HUES48 (cell line): ENCODE measurements at regions not wholly inside any gene's neighbourhood (a gene's known extent, or its start where the extent isn't known, plus 50 kb on each side); places are given as distances from the start of the nearest gene placed in this dataset.

Experiments
- H3K27ac ChIP-seq: one replicate; pipeline ENCODE4 v1.7.0; 2013; ENCODE audit warnings: low read depth, low read length, inconsistent platforms
- H3K27me3 ChIP-seq: 2 replicates; pipeline ENCODE4 v1.6.1; 2013; ENCODE audit warnings: mild to moderate bottlenecking, low read length; ENCODE audit not compliant: control insufficient read depth, insufficient read depth
- H3K36me3 ChIP-seq: 2 replicates; pipeline ENCODE4 v1.6.1; 2013; ENCODE audit warnings: low read length; ENCODE audit not compliant: control insufficient read depth, insufficient read depth
- H3K4me1 ChIP-seq: 2 replicates; pipeline ENCODE4 v1.6.1; 2013; ENCODE audit warnings: mild to moderate bottlenecking, low read length; ENCODE audit not compliant: control insufficient read depth, insufficient read depth
- H3K4me3 ChIP-seq: 2 replicates; pipeline ENCODE4 v1.5.1; 2013; ENCODE audit warnings: mild to moderate bottlenecking, low read depth, low read length
- H3K9ac ChIP-seq: 2 replicates; pipeline ENCODE4 v1.6.1; 2013; ENCODE audit warnings: mild to moderate bottlenecking, low read depth, low read length, moderate library complexity
- H3K9me3 ChIP-seq: 2 replicates; pipeline ENCODE4 v1.6.1; 2013; ENCODE audit warnings: low read length; ENCODE audit not compliant: control insufficient read depth, insufficient read depth

GRCh38 chr12:128178565-128178964 lies 88.4 kb upstream of the TMEM132C start:
- Histone ChIP-seq H3K27ac (no peak overlapping the region), H3K9me3 (no peaks in the 10 kb centered on the region), H3K27me3 (no peaks in the 10 kb centered on the region)

GRCh38 chr12:128178966-128179365 lies 88.0 kb upstream of the TMEM132C start:
- no peak overlapping the region for H3K27ac ChIP-seq
- no peak overlapping the region for H3K4me3 ChIP-seq
- no peaks in the 10 kb centered on the region for H3K4me1 ChIP-seq
- no peaks in the 10 kb centered on the region for H3K9me3 ChIP-seq
- no peak overlapping the region for H3K9ac ChIP-seq
- no peaks in the 10 kb centered on the region for H3K27me3 ChIP-seq
- H3K36me3 ChIP-seq: no peaks in the 10 kb centered on the region

More at GRCh38 chr12:128178565-128178964, 88.4 kb upstream of the TMEM132C start:
- Histone ChIP-seq H3K4me1 (no peaks in the 10 kb centered on the region), H3K4me3 (no peak overlapping the region), H3K9ac (no peak overlapping the region), H3K36me3 (no peaks in the 10 kb centered on the region)

GRCh38 chr12:128180166-128180565 lies 86.8 kb upstream of the TMEM132C start:
- Histone ChIP-seq H3K9me3 (no peaks in the 10 kb centered on the region), H3K27ac (no peak overlapping the region), H3K9ac (no peak overlapping the region), H3K4me1 (no peaks in the 10 kb centered on the region), H3K27me3 (no peaks in the 10 kb centered on the region), H3K4me3 (no peak overlapping the region), H3K36me3 (no peaks in the 10 kb centered on the region)

GRCh38 chr12:128190052-128190451 lies 76.9 kb upstream of the TMEM132C start:
- H3K4me1 ChIP-seq: no peaks in the 10 kb centered on the region
- no peaks in the 10 kb centered on the region for H3K9me3 ChIP-seq
- H3K27ac ChIP-seq: no peak overlapping the region
- H3K27me3 ChIP-seq: 0 out of 2 replicates have a peak, but pooled peaks cover 3% of the 10 kb centered on the region
- H3K9ac ChIP-seq: no peak overlapping the region
- no peaks in the 10 kb centered on the region for H3K36me3 ChIP-seq
- H3K4me3 ChIP-seq: no peak overlapping the region

- H3K9me3 ChIP-seq: no peaks in the 10 kb centered on the region
- no peak overlapping the region for H3K27ac ChIP-seq
- H3K9ac ChIP-seq: no peak overlapping the region
- H3K4me1 ChIP-seq: no peaks in the 10 kb centered on the region
- H3K27me3 ChIP-seq: 0 out of 2 replicates have a peak, but pooled peaks cover 3% of the 10 kb centered on the region
- H3K4me3 ChIP-seq: no peak overlapping the region
- H3K36me3 ChIP-seq: no peaks in the 10 kb centered on the region
Observed at GRCh38 chr12:128190614-128191013, 76.4 kb upstream of the TMEM132C start.

- Histone ChIP-seq H3K27ac (no peak overlapping the region), H3K9me3 (no peaks in the 10 kb centered on the region), H3K4me1 (no peaks in the 10 kb centered on the region), H3K36me3 (no peaks in the 10 kb centered on the region), H3K9ac (no peak overlapping the region), H3K27me3 (0 out of 2 replicates have a peak, but pooled peaks cover 3% of the 10 kb centered on the region), H3K4me3 (no peak overlapping the region)
Observed at GRCh38 chr12:128191380-128191779, 75.6 kb upstream of the TMEM132C start.

- Histone ChIP-seq H3K4me3 (no peak overlapping the region), H3K4me1 (no peaks in the 10 kb centered on the region), H3K9me3 (peaks cover 12% of the 10 kb centered on the region; the same call in 1 of the 2 replicates), H3K27ac (no peak overlapping the region), H3K9ac (no peak overlapping the region), H3K27me3 (no peaks in the 10 kb centered on the region), H3K36me3 (no peaks in the 10 kb centered on the region)
Observed at GRCh38 chr12:128204711-128205110, 62.3 kb upstream of the TMEM132C start.

- Histone ChIP-seq H3K27ac (no peak overlapping the region), H3K9ac (no peak overlapping the region), H3K4me3 (no peak overlapping the region), H3K36me3 (no peaks in the 10 kb centered on the region), H3K4me1 (no peaks in the 10 kb centered on the region), H3K9me3 (peaks cover 14% of the 10 kb centered on the region), H3K27me3 (no peaks in the 10 kb centered on the region)
Observed at GRCh38 chr12:128205145-128205544, 61.8 kb upstream of the TMEM132C start.

- Histone ChIP-seq H3K9ac (no peak overlapping the region), H3K27me3 (no peaks in the 10 kb centered on the region), H3K9me3 (peaks cover 19% of the 10 kb centered on the region)
Observed at GRCh38 chr12:128205758-128206157, 61.2 kb upstream of the TMEM132C start.

More at GRCh38 chr12:128205758-128206157, 61.2 kb upstream of the TMEM132C start:
- Histone ChIP-seq H3K4me1 (no peaks in the 10 kb centered on the region), H3K27ac (no peak overlapping the region), H3K4me3 (no peak overlapping the region), H3K36me3 (no peaks in the 10 kb centered on the region)
